Neural cell (in vitro differentiated cells): ENCODE measurements at regions not wholly inside any gene's neighbourhood (a gene's known extent, or its start where the extent isn't known, plus 50 kb on each side); places are given as distances from the start of the nearest gene placed in this dataset.

Experiments used
- EP300 ChIP-seq: fragments of 450-650 bp; conservative IDR thresholded peaks from 2 replicates; pipeline ENCODE4 v1.6.1; 2014; ENCODE audit warnings: antibody characterized with exemption, mild to moderate bottlenecking, moderate library complexity; ENCODE audit not compliant: poor library complexity, severe bottlenecking
- EZH2 ChIP-seq: fragments of 200-600, 300-800 bp; shearing (Covaris generic), sonication (generic); IDR thresholded peaks from 2 replicates; pipeline ENCODE4 v1.6.1; 2014; ENCODE audit warnings: antibody characterized with exemption, low read length, borderline replicate concordance, mild to moderate bottlenecking; ENCODE audit not compliant: insufficient read depth, poor library complexity, severe bottlenecking
- POLR2AphosphoS5 ChIP-seq: IDR thresholded peaks from 2 replicates; pipeline ENCODE4 v1.6.1; 2012
- RAD21 ChIP-seq: fragments of 450-650 bp; conservative IDR thresholded peaks from 2 replicates; pipeline ENCODE4 v1.6.1; 2014; ENCODE audit warnings: antibody characterized with exemption, mild to moderate bottlenecking, moderate library complexity
- SMC3 ChIP-seq: fragments of 450-650 bp; conservative IDR thresholded peaks from 2 replicates; pipeline ENCODE4 v1.6.1; 2014; ENCODE audit warnings: antibody characterized with exemption, mild to moderate bottlenecking, moderate library complexity; ENCODE audit not compliant: poor library complexity
- TAF1 ChIP-seq: IDR thresholded peaks from 2 replicates; pipeline ENCODE4 v1.6.1; 2012; ENCODE audit warnings: low read depth
- TF ChIP-seq, protein P1 (sequence below): fragments of 450-650 bp; IDR thresholded peaks from 2 replicates; pipeline ENCODE4 v1.5.1; 2014; ENCODE audit warnings: antibody characterized with exemption, mild to moderate bottlenecking, moderate library complexity; ENCODE audit not compliant: poor library complexity, severe bottlenecking

DNA sequence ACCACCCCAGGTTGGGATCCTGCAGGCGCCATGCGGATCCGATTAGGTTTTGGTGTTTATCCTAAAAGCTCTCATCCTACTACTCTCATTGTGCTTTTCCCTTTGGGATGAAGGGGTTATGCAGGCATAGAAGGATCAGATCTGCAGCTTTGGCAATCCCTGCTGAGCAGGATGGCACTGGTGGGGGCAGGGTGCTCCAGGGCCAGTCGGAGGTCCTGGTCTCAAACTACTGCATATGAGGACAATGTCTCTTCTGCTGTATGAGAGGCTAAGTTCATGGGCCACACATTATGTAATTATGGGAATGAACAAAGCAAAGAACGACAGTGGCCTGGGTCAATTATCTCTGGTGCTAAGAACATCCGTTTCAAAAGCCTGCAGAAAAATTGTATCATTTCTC is 334.2 kb downstream of the IRX1 start:
- TF ChIP-seq, protein P1, sequence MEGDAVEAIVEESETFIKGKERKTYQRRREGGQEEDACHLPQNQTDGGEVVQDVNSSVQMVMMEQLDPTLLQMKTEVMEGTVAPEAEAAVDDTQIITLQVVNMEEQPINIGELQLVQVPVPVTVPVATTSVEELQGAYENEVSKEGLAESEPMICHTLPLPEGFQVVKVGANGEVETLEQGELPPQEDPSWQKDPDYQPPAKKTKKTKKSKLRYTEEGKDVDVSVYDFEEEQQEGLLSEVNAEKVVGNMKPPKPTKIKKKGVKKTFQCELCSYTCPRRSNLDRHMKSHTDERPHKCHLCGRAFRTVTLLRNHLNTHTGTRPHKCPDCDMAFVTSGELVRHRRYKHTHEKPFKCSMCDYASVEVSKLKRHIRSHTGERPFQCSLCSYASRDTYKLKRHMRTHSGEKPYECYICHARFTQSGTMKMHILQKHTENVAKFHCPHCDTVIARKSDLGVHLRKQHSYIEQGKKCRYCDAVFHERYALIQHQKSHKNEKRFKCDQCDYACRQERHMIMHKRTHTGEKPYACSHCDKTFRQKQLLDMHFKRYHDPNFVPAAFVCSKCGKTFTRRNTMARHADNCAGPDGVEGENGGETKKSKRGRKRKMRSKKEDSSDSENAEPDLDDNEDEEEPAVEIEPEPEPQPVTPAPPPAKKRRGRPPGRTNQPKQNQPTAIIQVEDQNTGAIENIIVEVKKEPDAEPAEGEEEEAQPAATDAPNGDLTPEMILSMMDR = no peak
- TF ChIP-seq POLR2AphosphoS5 = no peak
- TF ChIP-seq SMC3 = no peak
- TF ChIP-seq EZH2 = no peak
- no peak for TF ChIP-seq RAD21
- no peak for TF ChIP-seq TAF1
- TF ChIP-seq EP300 = no peak
